GM12864 (cell line): ENCODE measurements at regions not wholly inside any gene's neighbourhood (a gene's known extent, or its start where the extent isn't known, plus 50 kb on each side); places are given as distances from the start of the nearest gene placed in this dataset.

Experiments
- DNase-seq: peaks from one replicate; pipeline ENCODE4 v3.0.0-alpha.2; 2011; ENCODE audit warnings: low read depth
- H3K4me3 ChIP-seq: 2 replicates; pipeline ENCODE4 v1.5.1; 2011; ENCODE audit warnings: mild to moderate bottlenecking, low read depth, low read length, control low read depth
- CTCF ChIP-seq: IDR thresholded peaks from 2 replicates; pipeline ENCODE4 v1.5.1; 2011; ENCODE audit warnings: low read depth, mild to moderate bottlenecking, moderate library complexity, low read length, control low read depth, inconsistent platforms; ENCODE audit errors: missing control alignments

GRCh38 chr5:99878830-99879229 is 656.3 kb upstream of the FAM174A start:
- no peak overlapping the region for H3K4me3 ChIP-seq
- TF ChIP-seq CTCF, result no peak
- DNase-seq, result no peak

DNA sequence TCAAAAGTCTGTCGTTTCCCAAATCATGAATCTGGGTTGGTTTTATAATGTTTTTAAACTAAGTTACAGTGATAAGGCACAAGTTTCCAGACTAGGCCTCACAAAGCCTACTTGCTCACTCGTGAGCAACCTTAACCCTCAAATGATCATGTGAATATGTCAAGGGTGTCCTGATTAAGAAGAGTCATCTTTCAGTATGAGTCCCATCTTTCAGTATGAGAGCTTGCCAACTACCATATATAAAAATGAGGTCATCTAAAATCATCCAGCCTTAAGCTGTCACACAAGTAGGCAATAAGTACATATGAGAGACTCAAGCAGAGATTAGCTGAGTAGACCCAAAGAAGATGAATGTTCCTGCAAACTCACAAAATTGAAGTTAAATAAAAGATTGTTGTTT is 668.4 kb upstream of the FAM174A start:
- no peak overlapping the region for H3K4me3 ChIP-seq
- no peak for DNase-seq
- TF ChIP-seq CTCF, result no peak

DNA sequence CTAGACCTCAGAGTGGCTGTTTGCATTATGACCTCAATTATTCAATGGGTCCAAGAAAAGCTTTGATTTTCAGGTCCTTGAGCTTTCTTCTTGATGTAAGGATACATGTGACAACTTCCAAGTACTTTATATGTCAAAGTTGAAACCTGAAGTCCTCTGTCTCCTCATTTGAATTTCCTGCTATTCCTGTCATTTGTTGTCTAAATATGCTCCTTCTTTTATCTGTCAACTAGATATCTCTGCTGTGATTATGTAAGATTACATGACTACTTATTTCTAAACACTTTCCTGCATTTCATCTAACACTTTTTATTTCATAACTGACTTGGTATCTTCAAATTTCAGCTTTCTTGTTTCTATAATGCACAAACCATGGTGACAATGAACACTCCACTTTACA is 670.0 kb upstream of the FAM174A start:
- no peak overlapping the region for H3K4me3 ChIP-seq
- DNase-seq, result no peak
- TF ChIP-seq CTCF, result no peak

DNA sequence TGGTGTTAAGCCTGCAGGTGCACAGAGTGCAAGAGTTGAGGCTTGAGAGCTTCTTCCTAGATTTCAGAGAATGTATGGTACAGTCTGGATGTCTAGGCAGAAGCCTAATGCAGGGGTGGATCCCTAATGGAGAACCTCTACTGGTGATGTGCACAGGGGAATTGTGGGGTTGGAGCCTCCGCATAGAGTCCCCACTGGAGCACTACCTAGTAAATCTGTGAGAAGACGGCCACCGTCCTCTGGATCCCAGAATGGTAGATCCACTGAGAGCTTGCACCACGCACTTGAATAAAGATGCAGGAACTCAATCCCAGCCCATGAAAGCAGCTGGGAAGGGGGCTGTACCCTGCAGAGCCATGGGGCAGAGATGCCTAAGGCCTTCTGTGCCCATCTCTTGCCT is 699.4 kb upstream of the FAM174A start:
- TF ChIP-seq CTCF, result no peak
- no peak for DNase-seq
- no peak overlapping the region for H3K4me3 ChIP-seq

GRCh38 chr5:99827136-99827535 is 708.0 kb upstream of the FAM174A start:
- no peak for TF ChIP-seq CTCF
- H3K4me3 ChIP-seq, result no peak overlapping the region
- no peak for DNase-seq

- TF ChIP-seq CTCF, result no peak
- no peak overlapping the region for H3K4me3 ChIP-seq
- no peak for DNase-seq
Observed at GRCh38 chr5:99817796-99818195, 717.4 kb upstream of the FAM174A start.

DNA sequence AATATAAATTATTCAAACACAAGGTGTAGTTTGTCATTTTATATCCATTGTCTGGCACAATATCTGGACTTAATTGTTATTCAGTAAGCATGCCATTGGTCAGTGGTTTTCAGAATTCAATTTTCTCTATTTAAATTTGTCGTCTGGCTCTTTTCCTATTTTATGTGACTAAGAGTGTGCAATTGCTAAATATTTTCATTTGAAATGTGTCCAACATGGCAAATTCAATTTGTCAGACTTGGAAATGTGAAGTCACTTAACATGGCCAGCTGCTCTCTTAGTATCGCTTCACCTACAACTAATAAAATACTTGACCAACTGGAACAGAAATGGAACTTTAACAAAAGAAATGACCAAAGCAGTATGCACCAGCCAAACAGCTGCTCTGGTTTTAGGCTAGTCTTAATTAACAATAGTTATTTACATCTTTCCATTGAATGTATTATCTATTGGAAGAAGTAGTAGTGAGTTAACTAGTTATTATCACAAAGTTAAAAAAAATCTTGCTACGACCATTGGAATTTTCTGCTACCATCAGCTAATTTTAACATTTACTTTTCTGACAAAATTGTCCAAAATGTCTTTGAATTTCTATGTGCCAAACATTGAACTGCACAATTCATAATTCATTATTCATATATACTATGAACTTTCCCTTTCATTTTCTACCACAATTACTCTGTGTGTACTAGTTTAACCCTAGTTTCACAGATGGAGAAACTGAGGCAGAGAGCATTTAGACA is 720.7 kb upstream of the FAM174A start:
- no peak for TF ChIP-seq CTCF
- no peak for DNase-seq
- no peak overlapping the region for H3K4me3 ChIP-seq
